PC-9 (cell line): ENCODE measurements at regions not wholly inside any gene's neighbourhood (a gene's known extent, or its start where the extent isn't known, plus 50 kb on each side); places are given as distances from the start of the nearest gene placed in this dataset.

Experiments used
- BruUV-seq: library from RNA; stranded (reverse); fragments of 400-500 nt; replicated peaks from 2 replicates; lab custom pipeline; 2021; lab: Mats Ljungman, UMichigan
- CTCF ChIA-PET: fragments of 300-600 bp; sonication (Branson Sonifier 250); formaldehyde crosslinking; loops from one replicate; lab custom pipeline; 2022; ENCODE audit warnings: antibody characterized with exemption; lab: Charles Lee
- POLR2A ChIA-PET: fragments of 300-600 bp; sonication (Branson Sonifier 250); formaldehyde crosslinking; loops from one replicate; lab custom pipeline; 2022; ENCODE audit warnings: antibody characterized with exemption; ENCODE audit not compliant: unreplicated experiment; lab: Charles Lee
- DNase-seq, 2 experiments: peaks; one replicate each; pipeline versions ENCODE4 v3.0.0 to v3.0.0-alpha.2; 2015 to 2022; ENCODE audit warnings: mixed read lengths in 1 of 2
- H2AFZ ChIP-seq: fragments of 200-600 bp; sonication (generic); 2 replicates; pipeline ENCODE4 v1.8.1; 2017; ENCODE audit warnings: antibody characterized with exemption
- H3F3A ChIP-seq: fragments of 200-600 bp; sonication (generic); 2 replicates; pipeline ENCODE4 v1.8.1; 2017; ENCODE audit warnings: antibody characterized with exemption, mild to moderate bottlenecking, low read depth; ENCODE audit not compliant: insufficient read depth
- H3K27ac ChIP-seq: fragments of 200-600 bp; sonication (generic); 2 replicates; pipeline ENCODE4 v1.6.1; 2016; ENCODE audit warnings: mixed run types
- H3K27me3 ChIP-seq: fragments of 200-600 bp; sonication (generic); 2 replicates; pipeline ENCODE4 v1.6.1; 2016; ENCODE audit warnings: low read depth, mixed run types; ENCODE audit not compliant: insufficient read depth
- H3K36me3 ChIP-seq: fragments of 200-600 bp; sonication (generic); 2 replicates; pipeline ENCODE4 v1.6.1; 2016; ENCODE audit warnings: low read depth, mixed run types
- H3K4me1 ChIP-seq: fragments of 200-600 bp; sonication (generic); replicated peaks from 2 replicates; pipeline ENCODE4 v1.6.1; 2016; ENCODE audit warnings: mixed run types; ENCODE audit not compliant: insufficient read depth
- H3K4me2 ChIP-seq: fragments of 200-600 bp; sonication (generic); 2 replicates; pipeline ENCODE4 v1.6.1; 2017; ENCODE audit warnings: mixed run types
- H3K4me3 ChIP-seq: fragments of 200-600 bp; sonication (generic); 2 replicates; pipeline ENCODE4 v1.6.1; 2016; ENCODE audit warnings: mixed run types
- H3K79me2 ChIP-seq: fragments of 200-600 bp; sonication (generic); 2 replicates; pipeline ENCODE4 v1.6.1; 2017; ENCODE audit warnings: low read depth, mixed run types
- H3K9me2 ChIP-seq: fragments of 200-600 bp; sonication (generic); 2 replicates; pipeline ENCODE4 v1.8.1; 2017; ENCODE audit warnings: mild to moderate bottlenecking; ENCODE audit not compliant: insufficient read depth
- H3K9me3 ChIP-seq: fragments of 200-600 bp; sonication (generic); 2 replicates; pipeline ENCODE4 v1.8.1; 2016; ENCODE audit warnings: low read depth; ENCODE audit not compliant: insufficient read depth
- H4K20me1 ChIP-seq: fragments of 200-600 bp; sonication (generic); 2 replicates; pipeline ENCODE4 v1.8.1; 2017; ENCODE audit not compliant: insufficient read depth
- EZH2 ChIP-seq: fragments of 200-600 bp; sonication (generic); IDR thresholded peaks from 2 replicates; pipeline ENCODE4 v1.8.0; 2017; ENCODE audit warnings: antibody characterized with exemption, low read depth
- intact Hi-C: fragments of 100-400 bp; cut with micrococcal nuclease; formaldehyde crosslinking; loops from one replicate; pipeline ENCODE4 v1.10.0; 2022; ENCODE audit not compliant: unreplicated experiment
- TF ChIP-seq, protein P1 (sequence below): fragments of 200-600 bp; sonication (generic); conservative IDR thresholded peaks from 2 replicates; pipeline ENCODE4 v1.6.1; 2017; ENCODE audit warnings: mixed run types, antibody characterized with exemption, mild to moderate bottlenecking, moderate library complexity

DNA sequence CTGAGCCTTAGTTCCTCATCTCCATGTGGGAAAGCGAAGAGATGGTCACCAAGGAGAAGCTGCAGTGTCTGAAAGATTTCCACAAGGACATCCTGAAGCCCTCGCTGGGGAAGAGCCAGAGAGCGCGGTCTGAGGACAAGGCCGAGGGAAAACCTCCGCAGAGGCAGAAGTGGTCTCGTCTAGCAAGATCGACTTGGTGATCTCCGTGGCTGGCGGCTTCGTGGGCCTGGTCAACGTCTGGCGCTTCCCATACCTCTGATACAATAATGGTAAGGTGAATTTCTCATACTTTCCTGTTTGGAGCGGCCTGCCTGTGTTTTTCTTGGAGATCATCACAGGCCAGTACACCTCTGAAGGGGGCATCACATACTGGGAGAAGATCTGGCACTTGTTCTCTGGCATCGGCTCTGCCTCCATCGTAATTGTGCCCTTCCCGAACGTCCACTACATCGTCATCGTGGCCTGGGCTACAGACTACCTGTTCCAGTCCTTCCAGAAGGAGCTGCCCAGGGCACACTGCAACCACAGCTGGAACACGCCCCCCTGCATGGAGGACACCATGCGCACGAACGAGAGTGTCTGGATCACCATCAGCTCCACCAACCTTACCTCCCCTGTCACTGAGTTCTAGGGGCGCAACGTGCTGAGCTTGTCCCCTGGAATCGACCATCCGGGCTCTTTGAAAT is 841.1 kb upstream of the TMPRSS15 start:
- TF ChIP-seq EZH2: no peak
- TF ChIP-seq, protein P1, sequence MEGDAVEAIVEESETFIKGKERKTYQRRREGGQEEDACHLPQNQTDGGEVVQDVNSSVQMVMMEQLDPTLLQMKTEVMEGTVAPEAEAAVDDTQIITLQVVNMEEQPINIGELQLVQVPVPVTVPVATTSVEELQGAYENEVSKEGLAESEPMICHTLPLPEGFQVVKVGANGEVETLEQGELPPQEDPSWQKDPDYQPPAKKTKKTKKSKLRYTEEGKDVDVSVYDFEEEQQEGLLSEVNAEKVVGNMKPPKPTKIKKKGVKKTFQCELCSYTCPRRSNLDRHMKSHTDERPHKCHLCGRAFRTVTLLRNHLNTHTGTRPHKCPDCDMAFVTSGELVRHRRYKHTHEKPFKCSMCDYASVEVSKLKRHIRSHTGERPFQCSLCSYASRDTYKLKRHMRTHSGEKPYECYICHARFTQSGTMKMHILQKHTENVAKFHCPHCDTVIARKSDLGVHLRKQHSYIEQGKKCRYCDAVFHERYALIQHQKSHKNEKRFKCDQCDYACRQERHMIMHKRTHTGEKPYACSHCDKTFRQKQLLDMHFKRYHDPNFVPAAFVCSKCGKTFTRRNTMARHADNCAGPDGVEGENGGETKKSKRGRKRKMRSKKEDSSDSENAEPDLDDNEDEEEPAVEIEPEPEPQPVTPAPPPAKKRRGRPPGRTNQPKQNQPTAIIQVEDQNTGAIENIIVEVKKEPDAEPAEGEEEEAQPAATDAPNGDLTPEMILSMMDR: no peak
- POLR2A ChIA-PET: no interaction called here

DNA sequence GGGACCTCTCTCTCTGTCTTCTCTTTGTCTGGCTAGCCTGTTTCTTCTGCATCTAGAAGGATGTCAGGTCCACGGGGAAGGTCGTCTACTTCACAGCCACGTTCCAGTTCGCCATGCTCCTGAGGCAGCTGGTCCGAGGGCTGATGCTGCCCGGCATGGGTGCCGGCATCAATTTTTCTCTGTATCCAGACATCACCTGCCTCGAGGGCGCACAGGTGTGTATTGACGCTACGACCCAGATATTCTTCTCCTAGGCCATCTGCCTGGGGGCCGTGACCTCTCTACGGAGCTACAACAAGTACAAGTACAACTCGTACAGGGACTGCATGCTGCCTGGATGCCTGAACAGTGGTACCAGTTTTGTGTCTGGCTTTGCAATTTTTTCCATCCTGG is 841.6 kb upstream of the TMPRSS15 start:
- H4K20me1 ChIP-seq: no peaks in the 10 kb centered on the region
- no peak overlapping the region for H3K4me2 ChIP-seq
- H3K4me1 ChIP-seq: no peaks in the 10 kb centered on the region
- BruUV-seq: no TSS peak
- CTCF ChIA-PET: no interaction called here
- H3F3A ChIP-seq: no peaks in the 10 kb centered on the region
- no peak for DNase-seq
- no peak for TF ChIP-seq EZH2
- TF ChIP-seq, protein P1: no peak
- H3K36me3 ChIP-seq: no peaks in the 10 kb centered on the region
- H3K9me2 ChIP-seq: no peaks in the 10 kb centered on the region
- no peak overlapping the region for H3K4me3 ChIP-seq
- H3K79me2 ChIP-seq: no peaks in the 10 kb centered on the region
- no peaks in the 10 kb centered on the region for H3K9me3 ChIP-seq
- intact Hi-C loops: no loop called here
- H3K27ac ChIP-seq: no peak overlapping the region
- POLR2A ChIA-PET: no interaction called here
- no peak overlapping the region for H2AFZ ChIP-seq
- no peaks in the 10 kb centered on the region for H3K27me3 ChIP-seq

More for the DNA sequence above, 841.1 kb upstream of the TMPRSS15 start:
- Histone ChIP-seq H3K4me3 (no peak overlapping the region), H3K36me3 (no peaks in the 10 kb centered on the region), H3F3A (no peaks in the 10 kb centered on the region), H3K4me1 (no peaks in the 10 kb centered on the region), H3K79me2 (no peaks in the 10 kb centered on the region), H2AFZ (no peak overlapping the region), H3K27me3 (no peaks in the 10 kb centered on the region), H3K27ac (no peak overlapping the region), H4K20me1 (no peaks in the 10 kb centered on the region), H3K9me2 (no peaks in the 10 kb centered on the region), H3K9me3 (no peaks in the 10 kb centered on the region), H3K4me2 (no peak overlapping the region)
- no peak for DNase-seq
- intact Hi-C loops: no loop called here
- CTCF ChIA-PET: no interaction called here
- no TSS peak for BruUV-seq

DNA sequence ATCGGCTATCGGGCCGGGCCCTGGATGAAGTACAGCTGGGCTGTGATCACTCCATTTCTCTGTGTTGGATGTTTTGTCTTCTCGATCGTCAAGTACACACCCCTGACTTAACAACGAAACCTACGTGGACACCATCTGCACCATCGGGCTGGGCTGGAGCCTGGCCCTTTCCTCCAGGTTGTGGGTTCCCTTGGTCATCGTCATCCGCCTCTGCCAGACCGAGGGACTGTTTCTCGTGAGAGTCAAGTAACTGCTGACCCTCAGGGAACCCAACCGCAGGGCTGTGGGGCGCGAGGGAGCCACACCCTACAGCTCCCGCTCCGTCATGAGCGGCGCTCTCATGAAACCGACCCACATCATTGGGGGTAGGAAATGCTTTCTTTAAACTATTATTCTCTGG is 842.4 kb upstream of the TMPRSS15 start:
- Histone ChIP-seq H3K4me2 (no peak overlapping the region), H3K4me3 (no peak overlapping the region), H4K20me1 (no peaks in the 10 kb centered on the region), H3K36me3 (no peaks in the 10 kb centered on the region), H2AFZ (no peak overlapping the region), H3K9me3 (no peaks in the 10 kb centered on the region), H3K27ac (no peak overlapping the region), H3K27me3 (no peaks in the 10 kb centered on the region), H3K9me2 (no peaks in the 10 kb centered on the region), H3K4me1 (no peaks in the 10 kb centered on the region), H3K79me2 (no peaks in the 10 kb centered on the region), H3F3A (no peaks in the 10 kb centered on the region)
- intact Hi-C loops: no loop called here
- no TSS peak for BruUV-seq
- CTCF ChIA-PET: no interaction called here
- POLR2A ChIA-PET: no interaction called here
- TF ChIP-seq EZH2: no peak
- TF ChIP-seq, protein P1: no peak
- no peak for DNase-seq
